UCSD-AML1 (cell line): ENCODE measurements at regions not wholly inside any gene's neighbourhood (a gene's known extent, or its start where the extent isn't known, plus 50 kb on each side); places are given as distances from the start of the nearest gene placed in this dataset.
"Not testable (repeated sequence)": the region's sequence is repeated elsewhere in the genome, so short reads cannot be mapped to it uniquely, and the experiment has no call there.

Source experiments
- DNase-seq: peaks from one replicate; lab custom pipeline; 2025; ENCODE audit not compliant: unreplicated experiment; lab: John Stamatoyannopoulos, UW

- DNase-seq: no peak
These were observed 242.3 kb upstream of the NOL4 start for GRCh38 chr18:34467058-34467457.

- DNase-seq: no peak
These were observed 229.9 kb upstream of the DTNA start for GRCh38 chr18:34480162-34480700.

GRCh38 chr18:34482204-34482603, 227.9 kb upstream of the DTNA start:
- no peak for DNase-seq

- no peak for DNase-seq
These were observed 226.9 kb upstream of the DTNA start for GRCh38 chr18:34483198-34483597.

- no peak for DNase-seq
These were observed 218.4 kb upstream of the DTNA start for GRCh38 chr18:34491719-34492118.

GRCh38 chr18:34492652-34493051, 217.4 kb upstream of the DTNA start:
- no peak for DNase-seq

- DNase-seq: no peak
These were observed 217.0 kb upstream of the DTNA start for GRCh38 chr18:34493099-34493544.

- no peak for DNase-seq
These were observed 216.3 kb upstream of the DTNA start for GRCh38 chr18:34493566-34494358.

- DNase-seq: no peak
These were observed 215.8 kb upstream of the DTNA start for GRCh38 chr18:34494359-34494696.

GRCh38 chr18:34495506-34495905, 214.6 kb upstream of the DTNA start:
- no peak for DNase-seq

GRCh38 chr18:34501553-34501952, 208.5 kb upstream of the DTNA start:
- no peak for DNase-seq

GRCh38 chr18:34506198-34506597, 203.9 kb upstream of the DTNA start:
- DNase-seq: no peak

GRCh38 chr18:34509163-34509562, 200.9 kb upstream of the DTNA start:
- DNase-seq: no peak

- DNase-seq: no peak
These were observed 200.1 kb upstream of the DTNA start for GRCh38 chr18:34509879-34510586.

- DNase-seq: no peak
These were observed 199.2 kb upstream of the DTNA start for GRCh38 chr18:34510926-34511325.

- DNase-seq: no peak
These were observed 198.7 kb upstream of the DTNA start for GRCh38 chr18:34511435-34511834.

- no peak for DNase-seq
These were observed 198.2 kb upstream of the DTNA start for GRCh38 chr18:34511879-34512278.

GRCh38 chr18:34514238-34514637, 195.9 kb upstream of the DTNA start:
- no peak for DNase-seq

GRCh38 chr18:34514957-34515356, 195.1 kb upstream of the DTNA start:
- DNase-seq: no peak

- not testable (repeated sequence) for DNase-seq
These were observed 193.7 kb upstream of the DTNA start for GRCh38 chr18:34516355-34516754.

GRCh38 chr18:34516996-34517395, 193.1 kb upstream of the DTNA start:
- not testable (repeated sequence) for DNase-seq

GRCh38 chr18:34521040-34521439, 189.1 kb upstream of the DTNA start:
- DNase-seq: no peak
